ENCODE measurements at regions not wholly inside any gene's neighbourhood (a gene's known extent, or its start where the extent isn't known, plus 50 kb on each side); places are given as distances from the start of the nearest gene placed in this dataset.

GRCh38 chr12:77124767-77125166 lies 59.4 kb upstream of the E2F7 start:
- H3K79me2 ChIP-seq (ENCODE audit: control insufficient read depth, insufficient read depth, low read length): no peaks in the 10 kb centered on the region
- no peaks in the 10 kb centered on the region for H3K4me1 ChIP-seq (replicated peaks in 1 of 2; ENCODE audit: control insufficient read depth in 2 of 2, insufficient read depth in 2 of 2, low read length in 2 of 2)
- no peak overlapping the region for H3K4me2 ChIP-seq (ENCODE audit: insufficient read depth, low read length)
- H3K9me1 ChIP-seq (ENCODE audit: control insufficient read depth, insufficient read depth, low read length): no peaks in the 10 kb centered on the region
- no peaks in the 10 kb centered on the region for H4K20me1 ChIP-seq (replicated peaks; ENCODE audit: control insufficient read depth, insufficient read depth, low read length)
- DNase-seq (ENCODE audit: extremely low read depth in 1 of 4, low spot score in 3 of 4): no peak
- H3K27me3 ChIP-seq (ENCODE audit: control insufficient read depth in 2 of 2, insufficient read depth in 2 of 2, low read length in 2 of 2): no peaks in the 10 kb centered on the region
- in situ Hi-C loops (cut with MboI) (no loop called here), intact Hi-C loops (cut with micrococcal nuclease) (no loop called here)
- no TSS peak for BruUV-seq (replicated peaks)
- TF ChIP-seq CEBPB (tag; IDR thresholded peaks at IDR 0.05) (no peak), ZNF316 (IDR thresholded peaks at IDR 0.05) (no peak), SNRNP70 (optimal IDR thresholded peaks at IDR 0.05; ENCODE audit: low read depth, low read length) (no peak), PURB (CRISPR knock-in tag; IDR thresholded peaks at IDR 0.05; ENCODE audit: low read depth) (no peak)
- no peak overlapping the region for H3K27ac ChIP-seq (ENCODE audit: extremely low read depth, low read depth, low read length)
- 0% methylated on average over 2 of the region's 2 CpGs for WGBS (ENCODE audit: insufficient coverage, low coverage, missing lambda C conversion rate)
- ChIA-PET CTCF (ENCODE audit: low intra/inter-chr PET ratio) (no interaction called here), POLR2A (no interaction called here)
- no peak for FAIRE-seq
- no peak overlapping the region for H3K4me3 ChIP-seq
- no peaks in the 10 kb centered on the region for H3K9me3 ChIP-seq (replicated peaks; ENCODE audit: control insufficient read depth, insufficient read depth, low read depth, low read length)
- no peak for ATAC-seq
- no peak overlapping the region for H2AFZ ChIP-seq (ENCODE audit: low read depth, low read length)
- H3K9ac ChIP-seq (ENCODE audit: insufficient read depth in 1 of 2, low read depth in 2 of 2, low read length in 2 of 2): no peak overlapping the region
- H3K36me3 ChIP-seq (ENCODE audit: control insufficient read depth, insufficient read depth, low read length): no peaks in the 10 kb centered on the region

GRCh38 chr12:77122661-77123060 lies 57.3 kb upstream of the E2F7 start:
- no peak overlapping the region for H3K4me3 ChIP-seq
- H3K36me3 ChIP-seq (ENCODE audit: control insufficient read depth, insufficient read depth, low read length): no peaks in the 10 kb centered on the region
- H3K9ac ChIP-seq (ENCODE audit: insufficient read depth in 1 of 2, low read depth in 2 of 2, low read length in 2 of 2): no peak overlapping the region
- no peaks in the 10 kb centered on the region for H3K4me1 ChIP-seq (replicated peaks in 1 of 2; ENCODE audit: control insufficient read depth in 2 of 2, insufficient read depth in 2 of 2, low read length in 2 of 2)
- H3K9me1 ChIP-seq (ENCODE audit: control insufficient read depth, insufficient read depth, low read length): no peaks in the 10 kb centered on the region
- H3K27ac ChIP-seq (ENCODE audit: extremely low read depth, low read depth, low read length): no peak overlapping the region
- no peaks in the 10 kb centered on the region for H3K27me3 ChIP-seq (ENCODE audit: control insufficient read depth in 2 of 2, insufficient read depth in 2 of 2, low read length in 2 of 2)
- DNase-seq (ENCODE audit: extremely low read depth in 1 of 4, low spot score in 3 of 4): no peak
- no peak overlapping the region for H3K4me2 ChIP-seq (ENCODE audit: insufficient read depth, low read length)
- no peak for FAIRE-seq
- no peaks in the 10 kb centered on the region for H4K20me1 ChIP-seq (replicated peaks; ENCODE audit: control insufficient read depth, insufficient read depth, low read length)
- no peak for ATAC-seq
- ChIA-PET CTCF (ENCODE audit: low intra/inter-chr PET ratio) (no interaction called here), POLR2A (no interaction called here)
- no peak overlapping the region for H2AFZ ChIP-seq (ENCODE audit: low read depth, low read length)
- H3K9me3 ChIP-seq (replicated peaks; ENCODE audit: control insufficient read depth, insufficient read depth, low read depth, low read length): no peaks in the 10 kb centered on the region
- BruUV-seq (replicated peaks): no TSS peak
- in situ Hi-C loops (cut with MboI): no loop called here
- intact Hi-C loops (cut with micrococcal nuclease): no loop called here
- no peaks in the 10 kb centered on the region for H3K79me2 ChIP-seq (ENCODE audit: control insufficient read depth, insufficient read depth, low read length)
- TF ChIP-seq STAT5A (IDR thresholded peaks at IDR 0.05; ENCODE audit: borderline replicate concordance, low read length) (no peak), E2F8 (IDR thresholded peaks at IDR 0.05; ENCODE audit: low read depth, partially characterized antibody) (no peak), BMI1 (IDR thresholded peaks at IDR 0.05; ENCODE audit: low read length) (no peak), NONO (IDR thresholded peaks at IDR 0.05; ENCODE audit: low read depth in 2 of 2, low read length in 1 of 2) (no peak), BACH1 (tag; IDR thresholded peaks at IDR 0.05) (no peak), ZNF780A (CRISPR knock-in tag; IDR thresholded peaks at IDR 0.05) (no peak), SMARCE1 (IDR thresholded peaks at IDR 0.05) (no peak), RBBP5 (IDR thresholded peaks at IDR 0.05; ENCODE audit: borderline replicate concordance, insufficient read depth, low read length, poor library complexity, severe bottlenecking) (no peak), SREBF2 (CRISPR knock-in tag; IDR thresholded peaks at IDR 0.05) (no peak), ZNF551 (CRISPR knock-in tag; IDR thresholded peaks at IDR 0.05) (no peak), ZBTB43 (CRISPR knock-in tag; IDR thresholded peaks at IDR 0.05) (no peak)
